GM19351 (cell line): ENCODE measurements at regions not wholly inside any gene's neighbourhood (a gene's known extent, or its start where the extent isn't known, plus 50 kb on each side); places are given as distances from the start of the nearest gene placed in this dataset.

Experiments used
- ATAC-seq: cut with Tn5 transposase; IDR thresholded peaks from one replicate; pipeline ENCODE4 v1.9.1; 2021; ENCODE audit warnings: mild to moderate bottlenecking, moderate library complexity; ENCODE audit not compliant: unreplicated experiment

- no peak for ATAC-seq
Observed at GRCh38 chr15:46681901-46682300, 1035.4 kb upstream of the SEMA6D start.

GRCh38 chr15:46682969-46683791 is 1034.1 kb upstream of the SEMA6D start:
- ATAC-seq, result no peak

- no peak for ATAC-seq
Observed at GRCh38 chr15:46685096-46685495, 1032.2 kb upstream of the SEMA6D start.

GRCh38 chr15:46685681-46686080 is 1031.6 kb upstream of the SEMA6D start:
- ATAC-seq, result no peak

- no peak for ATAC-seq
Observed at GRCh38 chr15:46696281-46696680, 1021.0 kb upstream of the SEMA6D start.

GRCh38 chr15:46701346-46701745 is 1016.0 kb upstream of the SEMA6D start:
- no peak for ATAC-seq

- no peak for ATAC-seq
Observed at GRCh38 chr15:46701896-46702295, 1015.4 kb upstream of the SEMA6D start.

- peak; percentile 80 for ATAC-seq
Observed at GRCh38 chr15:46703020-46703861, 1014.1 kb upstream of the SEMA6D start.

- peak; percentile 48 for ATAC-seq
Observed at GRCh38 chr15:46703871-46704637, 1013.3 kb upstream of the SEMA6D start.

- no peak for ATAC-seq
Observed at GRCh38 chr15:46707452-46707851, 1009.9 kb upstream of the SEMA6D start.

- ATAC-seq, result no peak
Observed at GRCh38 chr15:46708226-46708625, 1009.1 kb upstream of the SEMA6D start.

- ATAC-seq, result no peak
Observed at GRCh38 chr15:46709460-46710083, 1007.7 kb upstream of the SEMA6D start.

- no peak for ATAC-seq
Observed at GRCh38 chr15:46710401-46710960, 1006.8 kb upstream of the SEMA6D start.

GRCh38 chr15:46713045-46713444 is 1004.3 kb upstream of the SEMA6D start:
- no peak for ATAC-seq

- no peak for ATAC-seq
Observed at GRCh38 chr15:46714950-46715349, 1002.4 kb upstream of the SEMA6D start.

GRCh38 chr15:46723308-46723707 is 994.0 kb upstream of the SEMA6D start:
- no peak for ATAC-seq

GRCh38 chr15:46732060-46732459 is 985.2 kb upstream of the SEMA6D start:
- no peak for ATAC-seq

- ATAC-seq, result peak; percentile 67
Observed at GRCh38 chr15:46735115-46735514, 982.2 kb upstream of the SEMA6D start.

- no peak for ATAC-seq
Observed at GRCh38 chr15:46751303-46751702, 966.0 kb upstream of the SEMA6D start.

GRCh38 chr15:46753946-46754345 is 963.4 kb upstream of the SEMA6D start:
- ATAC-seq, result no peak
